ENCODE measurements at regions not wholly inside any gene's neighbourhood (a gene's known extent, or its start where the extent isn't known, plus 50 kb on each side); places are given as distances from the start of the nearest gene placed in this dataset.
"Not testable (repeated sequence)": the region's sequence is repeated elsewhere in the genome, so short reads cannot be mapped to it uniquely, and the experiment has no call there.

GRCh38 chr6:1445650-1446330, 56.4 kb downstream of the FOXF2 start:
- DNase-seq (ENCODE audit: low read depth): no peak
- no peaks in the 10 kb centered on the region for H3K36me3 ChIP-seq (ENCODE audit: control insufficient read depth, insufficient read depth, low read length)
- TF ChIP-seq CTCF (IDR thresholded peaks at IDR 0.05; ENCODE audit: insufficient read depth, low read depth, low read length): no peak
- no peak overlapping the region for H3K4me3 ChIP-seq (ENCODE audit: low read depth, low read length)
- ChIA-PET CTCF (interaction anchor here (4.3 kb wide), 1 partner anchor 9 kb away, joined by 24 read pairs; no protein-coding TSS in a partner anchor), POLR2A (no interaction called here)
- peaks cover 3% of the 10 kb centered on the region; the same call in 1 of the 2 replicates for H3K27me3 ChIP-seq (ENCODE audit: control insufficient read depth, insufficient read depth, low read length)

- no peak for DNase-seq (ENCODE audit: low read depth)
- ChIA-PET POLR2A (no interaction called here), CTCF (interaction anchor here (0.8 to 2.1 kb wide), 5 partner anchors 8 to 45 kb away, joined by 3 to 9 read pairs (median 3); no protein-coding TSS in a partner anchor)
- Histone ChIP-seq H3K27me3 (ENCODE audit: control insufficient read depth, insufficient read depth, low read length) (peaks cover 3% of the 10 kb centered on the region), H3K4me3 (ENCODE audit: low read depth, low read length) (no peak overlapping the region), H3K36me3 (ENCODE audit: control insufficient read depth, insufficient read depth, low read length) (no peaks in the 10 kb centered on the region)
- no peak for TF ChIP-seq CTCF (IDR thresholded peaks at IDR 0.05; ENCODE audit: insufficient read depth, low read depth, low read length)
Observed at GRCh38 chr6:1449896-1450295, 60.5 kb downstream of the FOXF2 start.

GRCh38 chr6:1453024-1453423, 63.6 kb downstream of the FOXF2 start:
- CTCF ChIA-PET: no interaction called here
- POLR2A ChIA-PET: no interaction called here

GRCh38 chr6:1456816-1457215, 67.4 kb downstream of the FOXF2 start:
- DNase-seq (ENCODE audit: low read depth); H3K27me3 ChIP-seq (ENCODE audit: control insufficient read depth, insufficient read depth, low read length); H3K4me3 ChIP-seq (ENCODE audit: low read depth, low read length); POLR2A ChIA-PET; H3K36me3 ChIP-seq (ENCODE audit: control insufficient read depth, insufficient read depth, low read length): not testable (repeated sequence)
- CTCF ChIA-PET: interaction anchor here (1.1 kb wide), 1 partner anchor 20 kb away, joined by 3 read pairs; no protein-coding TSS in a partner anchor

More at GRCh38 chr6:1453024-1453423, 63.6 kb downstream of the FOXF2 start:
- Histone ChIP-seq H3K27me3 (ENCODE audit: control insufficient read depth, insufficient read depth, low read length) (peaks cover 3% of the 10 kb centered on the region), H3K36me3 (ENCODE audit: control insufficient read depth, insufficient read depth, low read length) (no peaks in the 10 kb centered on the region), H3K4me3 (ENCODE audit: low read depth, low read length) (no peak overlapping the region)
- no peak for DNase-seq (ENCODE audit: low read depth)
- TF ChIP-seq CTCF (IDR thresholded peaks at IDR 0.05; ENCODE audit: insufficient read depth, low read depth, low read length): no peak

GRCh38 chr6:1461207-1461606, 71.8 kb downstream of the FOXF2 start:
- ChIA-PET POLR2A (no interaction called here), CTCF (interaction anchor here (1.0 to 1.3 kb wide), 2 partner anchors 9 to 25 kb away, joined by 3 read pairs; no protein-coding TSS in a partner anchor)
- Histone ChIP-seq H3K4me3 (ENCODE audit: low read depth, low read length) (no peak overlapping the region), H3K27me3 (ENCODE audit: control insufficient read depth, insufficient read depth, low read length) (no peaks in the 10 kb centered on the region), H3K36me3 (ENCODE audit: control insufficient read depth, insufficient read depth, low read length) (no peaks in the 10 kb centered on the region)
- TF ChIP-seq CTCF (IDR thresholded peaks at IDR 0.05; ENCODE audit: insufficient read depth, low read depth, low read length): no peak
- peak; percentile 55 for DNase-seq (ENCODE audit: low read depth)

Data from BJ (cell line).